Fibroblast of skin of abdomen (primary cell): ENCODE measurements at regions not wholly inside any gene's neighbourhood (a gene's known extent, or its start where the extent isn't known, plus 50 kb on each side); places are given as distances from the start of the nearest gene placed in this dataset.
"Not testable (repeated sequence)": the region's sequence is repeated elsewhere in the genome, so short reads cannot be mapped to it uniquely, and the experiment has no call there.

Experiments
- DNase-seq: peaks from one replicate; pipeline ENCODE4 v3.0.0-alpha.2; 2013

DNA sequence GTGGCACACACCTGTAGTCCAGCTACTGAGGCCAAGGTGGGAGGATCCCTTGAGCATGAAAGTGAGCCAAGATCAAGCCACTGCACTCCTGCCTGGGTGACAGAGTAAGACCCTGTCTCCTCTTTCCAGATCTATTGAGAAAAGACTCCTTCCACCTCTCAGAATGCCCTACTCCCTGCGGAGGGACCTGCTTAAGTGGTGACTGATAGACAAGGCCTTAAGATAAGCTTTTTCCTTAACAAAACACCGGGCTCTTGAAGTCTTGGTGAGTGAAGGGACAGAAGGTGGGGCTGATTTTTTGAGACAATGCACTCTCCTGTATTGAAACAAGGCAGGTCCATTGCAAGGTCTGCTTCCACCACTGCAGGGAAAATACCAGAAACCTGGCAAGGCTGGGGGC lies 338.4 kb upstream of the FRG2C start:
- no peak for DNase-seq

DNA sequence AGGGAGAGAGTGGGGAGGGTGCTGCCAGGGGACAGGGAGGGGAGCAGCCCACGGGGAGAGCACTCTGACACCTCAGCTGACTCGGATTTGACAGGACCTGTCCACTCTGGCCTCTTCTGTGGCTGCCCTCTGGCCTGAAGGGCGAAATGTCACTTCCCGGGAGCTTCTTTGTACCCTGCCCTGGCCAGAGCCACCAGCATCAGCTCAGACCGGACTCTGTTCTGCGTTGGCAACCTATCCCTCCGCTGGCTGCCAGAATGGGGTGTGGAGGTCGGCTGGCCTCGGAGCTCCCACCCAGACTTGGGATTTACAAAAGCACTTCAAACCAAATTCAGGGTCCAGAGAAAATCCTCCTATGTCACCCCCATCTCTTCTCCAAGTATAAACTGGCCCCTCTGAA lies 336.7 kb upstream of the FRG2C start:
- no peak for DNase-seq

GRCh38 chr3:75329476-75330097 lies 334.5 kb upstream of the FRG2C start:
- DNase-seq = no peak

DNA sequence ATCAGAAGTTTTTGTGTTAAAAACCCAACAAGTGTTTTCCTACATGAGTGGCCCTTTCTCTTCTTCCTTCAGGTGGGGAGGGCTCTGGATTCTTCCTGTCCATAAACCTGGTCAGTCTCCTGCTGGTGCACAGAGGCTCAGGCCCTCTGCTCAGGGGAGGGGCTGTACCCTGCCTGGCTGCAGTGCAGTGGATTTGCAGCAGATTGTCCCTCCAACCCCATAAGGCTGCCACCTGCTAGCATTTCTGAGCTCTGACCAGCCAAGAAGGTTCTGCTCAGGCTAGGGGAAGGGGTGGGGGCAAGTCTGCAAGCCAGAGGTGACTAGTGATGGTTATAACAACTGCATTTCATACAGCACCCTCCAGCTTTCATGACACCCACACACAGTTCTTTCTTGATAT lies 333.7 kb upstream of the FRG2C start:
- not testable (repeated sequence) for DNase-seq

- not testable (repeated sequence) for DNase-seq
Measured at GRCh38 chr3:75332090-75332489, 332.0 kb upstream of the FRG2C start.

- DNase-seq = peak; percentile 43
Measured at GRCh38 chr3:75332794-75333193, 331.3 kb upstream of the FRG2C start.

GRCh38 chr3:75334299-75334698 lies 329.8 kb upstream of the FRG2C start:
- DNase-seq = no peak

- DNase-seq = no peak
Measured at GRCh38 chr3:75337226-75337900, 326.8 kb upstream of the FRG2C start.

DNA sequence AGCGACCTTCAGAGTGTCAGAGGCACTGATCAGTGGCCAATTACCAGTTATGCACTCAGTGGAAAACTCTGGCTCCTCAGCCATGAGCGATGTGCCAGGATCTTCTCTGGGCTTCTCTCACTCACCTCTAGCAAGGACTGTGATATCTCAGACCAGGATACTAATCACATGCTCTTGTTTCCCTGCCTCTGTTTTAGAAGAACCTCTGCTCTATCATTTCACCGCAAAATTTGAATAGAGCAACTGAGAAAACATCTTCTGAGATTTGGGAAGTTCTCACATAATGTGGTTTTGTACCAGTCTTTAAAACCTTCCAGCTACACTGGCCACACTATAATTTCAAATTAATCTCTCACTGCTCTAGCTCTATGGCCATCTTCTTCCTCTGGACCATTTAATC lies 325.8 kb upstream of the FRG2C start:
- DNase-seq = no peak

- DNase-seq = no peak
Measured at GRCh38 chr3:75341324-75342067, 322.6 kb upstream of the FRG2C start.

DNA sequence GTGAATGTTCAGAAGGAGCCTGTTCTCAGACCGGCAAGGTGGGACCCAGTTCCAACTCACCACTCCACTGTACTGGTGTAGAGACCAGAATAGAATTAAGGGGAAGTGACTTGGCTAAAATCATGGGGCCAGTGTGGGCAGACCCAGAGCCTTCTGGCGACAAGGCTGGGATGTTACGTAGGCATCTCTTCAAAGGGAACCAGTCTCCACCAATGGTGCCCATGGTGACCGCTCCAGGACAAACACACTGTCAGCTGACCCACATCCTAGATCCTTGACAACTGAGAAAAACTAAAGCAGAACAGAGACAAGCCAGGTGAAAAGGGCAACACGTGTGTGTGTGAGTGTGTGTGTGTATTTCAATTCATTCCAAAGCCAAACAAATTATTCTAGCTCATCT lies 321.7 kb upstream of the FRG2C start:
- no peak for DNase-seq

DNA sequence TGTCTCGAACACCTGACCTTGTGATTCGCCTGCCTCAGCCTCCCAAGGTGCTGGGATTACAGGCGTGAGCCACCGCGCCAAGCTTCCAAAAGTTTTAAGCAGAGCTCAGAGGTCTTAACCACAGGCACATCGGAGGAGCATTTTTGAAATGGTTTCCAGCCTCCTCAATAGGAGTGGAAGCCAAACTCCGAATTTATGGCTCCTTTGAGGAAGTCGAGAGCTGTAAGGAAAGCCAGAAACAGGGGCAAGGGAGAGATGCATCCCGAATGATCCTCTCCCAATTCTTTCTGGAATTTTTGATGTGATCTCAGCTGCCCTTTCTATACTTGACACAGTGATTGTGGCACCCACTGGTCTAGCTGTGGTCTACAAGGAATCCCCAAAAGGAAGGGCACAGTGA lies 313.6 kb upstream of the FRG2C start:
- not testable (repeated sequence) for DNase-seq

DNA sequence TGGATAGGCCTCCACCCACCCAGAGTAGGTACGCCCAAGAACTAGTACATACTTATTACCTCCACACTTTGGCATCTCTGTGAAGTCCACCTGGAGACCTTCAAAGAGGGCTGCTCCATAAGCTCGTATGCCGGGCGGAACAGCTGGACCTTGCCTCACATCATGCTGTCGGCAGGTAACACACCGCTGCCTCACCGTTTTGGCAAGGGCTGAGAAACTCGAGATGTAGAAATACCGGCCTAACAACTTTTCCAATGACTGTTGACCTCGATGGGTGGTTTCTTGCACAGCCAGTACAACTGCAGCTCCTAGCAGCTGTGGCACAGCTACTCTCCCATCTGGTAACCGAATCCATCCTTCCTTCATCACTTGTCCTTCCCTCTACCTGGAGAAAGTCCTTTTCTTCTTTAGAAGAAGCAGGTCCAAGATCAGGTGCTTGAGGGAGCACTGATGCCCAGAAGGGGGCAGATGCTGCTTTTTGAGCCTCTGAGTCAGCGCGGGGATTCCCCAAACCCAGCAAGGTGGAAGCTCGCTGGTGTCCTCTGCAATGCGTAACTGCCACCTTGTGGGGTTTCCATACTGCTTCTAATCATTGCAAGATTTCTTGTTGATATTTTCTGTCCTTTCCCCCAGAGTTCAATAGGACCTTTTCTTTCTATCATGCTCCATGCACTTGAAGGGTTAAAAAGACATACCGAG lies 301.9 kb upstream of the FRG2C start:
- DNase-seq = not testable (repeated sequence)

GRCh38 chr3:75372964-75373363 lies 291.2 kb upstream of the FRG2C start:
- peak; percentile 5 for DNase-seq

GRCh38 chr3:75379840-75380239 lies 284.3 kb upstream of the FRG2C start:
- DNase-seq = not testable (repeated sequence)

- DNase-seq = no peak
Measured at GRCh38 chr3:75380276-75380771, 283.8 kb upstream of the FRG2C start.

GRCh38 chr3:75384016-75384415 lies 280.1 kb upstream of the FRG2C start:
- not testable (repeated sequence) for DNase-seq

- peak; percentile 48 for DNase-seq
Measured at GRCh38 chr3:75388486-75389124, 275.5 kb upstream of the FRG2C start.

DNA sequence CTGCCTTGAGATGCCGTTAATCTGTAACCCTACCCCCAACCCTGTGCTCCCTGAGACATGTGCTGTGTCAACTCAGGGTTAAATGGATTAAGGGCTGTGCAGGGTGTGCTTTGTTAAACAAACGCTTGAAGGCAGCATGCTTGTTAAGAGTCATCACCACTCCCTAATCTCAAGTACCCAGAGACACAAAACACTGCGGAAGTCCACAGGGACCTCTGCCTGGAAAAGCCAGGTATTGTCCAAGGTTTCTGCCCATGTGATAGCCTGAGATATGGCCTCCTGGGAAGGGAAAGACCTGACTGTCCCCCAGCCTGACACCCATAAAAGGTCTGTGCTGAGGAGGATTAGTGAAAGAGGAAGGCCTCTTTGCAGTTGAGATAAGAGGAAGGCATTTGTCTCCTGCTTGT lies 270.8 kb upstream of the FRG2C start:
- not testable (repeated sequence) for DNase-seq

DNA sequence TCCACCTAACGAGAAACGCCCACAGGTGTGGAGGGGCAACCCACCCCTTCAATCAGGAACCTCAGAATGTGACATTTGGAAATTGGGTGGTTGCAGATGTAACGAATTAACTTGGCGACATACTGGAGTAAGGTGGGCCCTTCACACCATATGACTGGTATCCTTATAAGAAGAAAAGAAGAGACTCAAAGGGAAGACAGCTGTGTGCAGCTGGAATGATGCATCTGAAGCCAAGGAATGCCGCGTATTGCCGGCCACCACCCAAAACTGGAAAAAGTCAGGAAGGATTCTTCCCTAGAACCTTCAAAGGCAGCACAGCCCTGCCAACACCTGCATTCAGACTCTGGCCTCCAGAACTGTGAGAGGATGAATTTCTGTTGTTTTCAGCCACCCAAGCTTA lies 270.0 kb upstream of the FRG2C start:
- not testable (repeated sequence) for DNase-seq

GRCh38 chr3:75394562-75395360 lies 269.4 kb upstream of the FRG2C start:
- not testable (repeated sequence) for DNase-seq
